GM19463 (cell line): ENCODE measurements at regions not wholly inside any gene's neighbourhood (a gene's known extent, or its start where the extent isn't known, plus 50 kb on each side); places are given as distances from the start of the nearest gene placed in this dataset.

ENCODE experiments used
- ATAC-seq: cut with Tn5 transposase; IDR thresholded peaks from one replicate; pipeline ENCODE4 v1.9.1; 2021; ENCODE audit warnings: mild to moderate bottlenecking, moderate library complexity; ENCODE audit not compliant: unreplicated experiment

- no peak for ATAC-seq
Measured at GRCh38 chr2:42850016-42850805, 57.8 kb upstream of the HAAO start.

DNA sequence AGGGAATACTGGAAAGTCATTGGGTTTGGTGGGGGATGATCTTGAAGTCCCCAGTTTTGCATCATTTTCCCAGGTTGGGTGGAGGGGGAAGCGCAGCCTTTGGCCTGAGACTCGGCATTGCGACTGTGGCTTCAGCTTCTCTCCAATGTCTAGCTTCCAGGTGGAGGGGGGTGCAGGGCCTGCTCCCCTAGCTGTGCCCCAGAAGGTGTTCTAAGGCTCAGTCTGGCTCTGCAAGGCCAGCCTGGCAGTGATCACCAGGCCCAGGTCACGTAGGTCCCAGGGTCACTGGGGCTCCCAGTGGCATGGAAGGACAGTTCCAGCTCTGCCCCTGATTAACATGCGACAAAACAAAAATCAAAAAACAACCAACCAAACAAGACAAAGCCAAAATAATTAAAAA, 56.9 kb upstream of the HAAO start:
- ATAC-seq, result no peak

DNA sequence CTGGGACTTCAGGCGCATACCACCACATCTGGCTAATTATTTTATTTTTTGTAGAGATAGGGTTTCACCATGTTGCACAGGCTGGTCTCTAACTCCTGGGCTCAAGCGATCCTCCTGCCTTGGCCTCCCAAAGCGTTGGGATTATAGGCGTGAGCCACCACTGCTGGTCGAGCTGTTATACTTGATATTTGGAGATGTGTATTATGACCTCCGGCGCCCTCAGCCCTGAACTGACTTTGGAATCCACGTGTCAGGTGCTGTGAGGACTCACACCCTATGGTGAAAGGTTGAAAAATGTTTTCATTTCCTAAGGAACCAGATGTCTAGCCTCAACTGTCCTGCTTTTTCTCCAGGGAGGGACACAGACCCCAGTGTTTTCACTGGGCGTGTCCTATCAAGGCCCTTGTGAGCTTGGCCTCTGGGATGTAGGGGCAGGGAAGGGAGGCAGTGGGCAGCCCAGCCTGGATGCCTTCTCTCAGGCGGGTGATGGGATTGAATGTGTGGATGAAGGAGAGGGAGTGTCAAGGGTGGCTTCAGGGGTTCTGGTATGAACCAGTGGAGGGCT, 56.4 kb upstream of the HAAO start:
- ATAC-seq, result no peak

DNA sequence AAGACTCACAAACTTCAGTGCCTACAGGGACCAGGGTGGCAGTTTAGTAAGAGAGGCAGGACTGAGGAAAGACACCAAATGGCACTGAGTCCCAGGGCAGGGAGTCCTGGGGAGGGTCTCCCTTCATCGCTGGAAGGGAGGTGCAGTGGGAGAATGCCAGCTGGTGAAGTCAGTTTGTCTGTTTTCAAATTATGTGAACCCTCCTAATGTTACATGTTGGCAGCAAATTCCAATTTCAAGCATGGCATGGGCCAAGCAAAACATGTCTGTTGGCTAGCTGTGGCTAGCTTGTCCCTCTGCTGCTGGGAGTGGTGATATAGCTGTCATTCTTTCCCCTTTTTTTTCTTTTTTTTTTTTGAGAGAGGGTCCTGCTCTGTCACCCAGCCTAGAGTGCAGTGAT, 55.9 kb upstream of the HAAO start:
- no peak for ATAC-seq

DNA sequence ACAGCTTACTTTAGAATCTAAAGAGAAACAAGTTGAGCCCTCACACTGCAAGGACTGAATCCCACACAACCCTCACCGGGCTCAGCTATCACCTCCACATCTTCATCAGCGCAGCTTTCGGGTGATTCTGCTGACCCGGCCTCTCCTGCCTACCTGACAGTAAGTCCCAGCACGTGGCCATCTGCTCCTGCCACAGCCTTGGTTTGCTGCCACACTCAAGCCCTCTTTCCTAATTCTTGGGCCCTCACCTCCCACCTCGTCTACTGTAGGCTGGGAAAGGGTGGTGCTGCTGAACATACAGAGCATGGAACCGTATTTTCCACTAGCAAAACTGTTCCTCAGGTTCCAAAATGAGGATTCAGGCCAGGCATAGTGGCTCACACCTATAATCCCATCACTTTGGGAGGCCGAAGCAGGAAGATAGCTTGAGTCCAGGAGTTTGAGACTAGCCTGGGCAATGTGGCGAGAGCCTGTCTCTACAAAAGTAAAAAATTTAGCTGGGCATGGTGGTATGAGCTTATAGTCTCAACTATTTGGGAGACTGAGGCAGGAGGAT, 55.3 kb upstream of the HAAO start:
- ATAC-seq, result no peak

GRCh38 chr2:42846932-42847595, 54.7 kb upstream of the HAAO start:
- no peak for ATAC-seq

DNA sequence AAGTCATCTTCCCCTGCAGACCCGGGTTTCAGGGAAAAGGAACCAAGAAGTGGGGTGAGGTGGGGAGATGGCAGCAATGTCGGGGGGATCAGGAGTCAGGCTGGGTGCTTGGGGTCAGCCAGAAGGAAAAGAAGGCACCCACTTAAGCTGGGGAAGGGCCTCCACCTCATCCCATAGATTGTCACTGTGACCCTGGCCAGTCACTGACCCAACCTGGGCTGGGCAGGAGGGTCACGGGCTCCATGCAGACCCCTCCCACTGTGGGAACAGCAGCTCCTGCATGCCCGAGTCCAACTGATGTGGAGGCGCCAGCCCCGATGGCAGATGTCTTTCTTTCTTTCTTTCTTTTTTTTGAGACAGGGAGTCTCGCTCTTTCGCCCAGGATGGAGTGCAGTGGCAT, 53.6 kb upstream of the HAAO start:
- ATAC-seq, result no peak

DNA sequence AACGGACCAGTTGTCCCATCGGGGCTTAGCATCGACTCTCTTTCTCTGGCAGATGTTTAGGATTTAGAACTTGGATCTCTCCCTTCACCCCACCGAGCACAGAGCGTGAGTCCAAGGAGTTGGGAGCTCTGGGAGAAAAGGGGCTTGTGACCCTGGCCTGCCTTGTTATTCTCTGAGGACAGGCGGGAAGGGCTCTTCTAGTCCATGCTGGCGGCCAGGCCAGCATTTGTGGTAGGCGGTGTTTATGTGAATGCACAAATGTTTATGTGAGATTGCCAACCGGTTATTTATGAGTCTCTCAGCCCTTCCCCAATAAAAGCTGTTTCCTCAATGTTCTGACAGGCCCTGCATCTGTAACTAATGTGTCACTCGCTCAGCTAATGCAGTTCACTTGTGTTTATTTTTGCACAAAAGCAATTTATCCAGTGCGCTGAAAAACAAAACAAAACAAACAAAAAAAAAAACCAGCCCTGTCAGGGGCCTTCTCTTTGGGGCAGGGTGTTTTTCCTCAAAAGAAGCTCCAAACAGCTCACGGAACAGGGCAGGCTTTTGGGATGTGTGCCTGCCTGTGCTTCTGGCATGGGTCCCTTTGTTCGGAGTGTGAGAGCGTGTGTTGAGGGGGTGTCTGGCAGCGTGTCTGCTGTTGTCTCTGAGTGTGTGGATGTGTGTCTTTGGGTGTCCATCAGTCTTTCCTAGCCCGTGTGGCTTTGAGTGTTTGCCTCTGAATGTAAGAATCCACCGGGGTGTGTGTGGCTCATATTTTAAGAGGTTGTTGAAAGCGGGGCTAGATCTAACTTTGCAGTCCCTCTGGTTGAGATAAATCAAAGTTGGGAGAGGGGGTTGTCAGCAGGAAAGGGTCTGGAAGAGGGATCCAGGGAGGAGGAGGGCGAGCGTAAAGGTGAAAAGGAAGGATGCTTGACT, 52.8 kb upstream of the HAAO start:
- ATAC-seq, result no peak

DNA sequence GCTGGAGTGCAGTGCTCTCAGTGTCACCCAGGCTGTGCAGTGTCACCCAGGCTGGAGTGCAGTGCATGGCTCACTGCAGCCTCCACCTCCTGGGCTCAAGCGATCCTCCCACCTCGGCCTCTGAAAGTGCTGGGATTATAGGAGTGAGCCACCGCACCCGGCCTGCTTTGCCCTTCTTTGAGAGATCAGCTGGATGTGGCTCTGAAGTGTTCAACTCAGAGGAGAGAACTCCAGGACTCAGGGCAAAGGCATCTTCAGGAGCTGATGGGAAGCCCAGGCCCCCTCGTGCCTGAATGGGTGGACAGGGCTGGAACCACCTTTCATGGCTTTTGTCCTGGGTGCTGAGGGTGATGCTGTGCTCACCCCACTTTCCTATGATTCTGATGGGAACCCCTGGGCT, 52.0 kb upstream of the HAAO start:
- ATAC-seq, result no peak

DNA sequence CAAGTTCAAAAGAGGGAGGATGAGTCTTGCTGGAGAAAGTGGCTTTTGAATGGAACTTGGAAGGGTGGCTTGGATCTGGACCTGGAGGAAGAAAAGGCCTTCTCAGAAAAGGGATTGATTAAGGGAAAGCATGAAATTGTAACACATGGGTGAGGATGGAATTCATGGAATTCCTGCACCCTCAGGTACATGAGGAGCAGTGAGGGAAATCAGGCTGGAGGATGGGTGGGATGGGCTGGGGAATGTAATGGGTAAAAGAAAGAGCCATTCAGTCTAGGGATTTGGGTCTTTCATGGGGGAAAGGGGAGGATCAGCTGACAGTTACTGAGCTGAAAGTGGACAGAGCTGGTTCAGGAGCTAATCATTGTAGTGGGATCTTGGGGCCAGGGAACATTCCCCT, 51.2 kb upstream of the HAAO start:
- no peak for ATAC-seq

GRCh38 chr2:42843131-42843530, 50.7 kb upstream of the HAAO start:
- no peak for ATAC-seq

- no peak for ATAC-seq
Measured at GRCh38 chr2:42842466-42842865, 50.1 kb upstream of the HAAO start.
